Ascending aorta (tissue), 2 donors: ENCODE measurements at regions not wholly inside any gene's neighbourhood (a gene's known extent, or its start where the extent isn't known, plus 50 kb on each side); places are given as distances from the start of the nearest gene placed in this dataset.

ENCODE experiments used
- DNase-seq, 2 donors: peaks; one replicate each; pipeline ENCODE4 v3.0.0-alpha.2; 2019; ENCODE audit warnings: low spot score in 2 of 2
- H3K27ac ChIP-seq, 2 donors: fragments of 200-600 bp; sonication (generic); one replicate each; pipeline ENCODE4 v1.5.1; 2016 to 2017; ENCODE audit warnings: mild to moderate bottlenecking in 1 of 2
- H3K27me3 ChIP-seq: fragments of 200-600 bp; sonication (generic); one replicate; pipeline ENCODE4 v1.5.1; 2017
- H3K36me3 ChIP-seq, 2 donors: fragments of 200-600 bp; sonication (generic); one replicate each; pipeline ENCODE4 v1.5.1; 2016
- H3K4me1 ChIP-seq, 2 donors: fragments of 200-600 bp; sonication (generic); one replicate each; pipeline ENCODE4 v1.5.1; 2016 to 2017; ENCODE audit warnings: mild to moderate bottlenecking in 1 of 2
- H3K4me3 ChIP-seq, 2 donors: fragments of 200-600 bp; sonication (generic); one replicate each; pipeline ENCODE4 v1.5.1; 2016 to 2017; ENCODE audit warnings: mild to moderate bottlenecking in 1 of 2
- H3K9me3 ChIP-seq, 2 donors: fragments of 200-600 bp; sonication (generic); one replicate each; pipeline ENCODE4 v1.5.1; 2016
- intact Hi-C: fragments of 100-400 bp; cut with DNase I; formaldehyde crosslinking; loops from one replicate; pipeline ENCODE4 v1.15.1; 2023
- TF ChIP-seq, protein P1 (sequence below), 3 experiments: fragments of 200-600 bp in 2 of 3; fragments of 450-650 bp in 1 of 3; sonication (generic) in 2 of 3; IDR thresholded peaks; one replicate each; pipeline ENCODE4 v1.5.1; 2016 to 2019; ENCODE audit warnings: antibody characterized with exemption in 3 of 3, mild to moderate bottlenecking in 1 of 3, moderate library complexity in 1 of 3

DNA sequence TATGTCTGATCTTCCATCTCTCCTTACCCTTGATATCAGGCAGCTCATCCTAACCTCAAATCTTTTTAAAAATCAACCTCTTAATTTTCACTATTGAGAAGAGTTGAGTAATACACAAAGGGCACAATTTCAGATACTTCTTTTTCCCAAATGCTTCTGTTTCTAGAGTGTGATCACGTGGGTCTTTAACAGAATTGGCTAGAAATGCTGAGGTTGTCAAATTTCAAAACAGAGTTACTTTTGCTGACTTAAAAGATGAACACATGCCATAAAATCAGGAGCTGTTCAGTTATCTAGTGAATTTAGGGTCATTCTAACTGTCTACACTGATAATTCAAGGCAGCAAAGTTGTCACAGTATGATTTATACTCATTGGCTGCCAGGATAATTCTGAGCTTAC lies 63.6 kb upstream of the NGF start:
- intact Hi-C loops: no loop called here
- Histone ChIP-seq H3K27ac (no peak overlapping the region), H3K36me3 (no peaks in the 10 kb centered on the region), H3K9me3 (peaks cover 0 to 6% of the 10 kb centered on the region in 2 donors), H3K27me3 (no peaks in the 10 kb centered on the region), H3K4me3 (no peak overlapping the region), H3K4me1 (no peaks in the 10 kb centered on the region)
- no peak for DNase-seq
- TF ChIP-seq, protein P1, sequence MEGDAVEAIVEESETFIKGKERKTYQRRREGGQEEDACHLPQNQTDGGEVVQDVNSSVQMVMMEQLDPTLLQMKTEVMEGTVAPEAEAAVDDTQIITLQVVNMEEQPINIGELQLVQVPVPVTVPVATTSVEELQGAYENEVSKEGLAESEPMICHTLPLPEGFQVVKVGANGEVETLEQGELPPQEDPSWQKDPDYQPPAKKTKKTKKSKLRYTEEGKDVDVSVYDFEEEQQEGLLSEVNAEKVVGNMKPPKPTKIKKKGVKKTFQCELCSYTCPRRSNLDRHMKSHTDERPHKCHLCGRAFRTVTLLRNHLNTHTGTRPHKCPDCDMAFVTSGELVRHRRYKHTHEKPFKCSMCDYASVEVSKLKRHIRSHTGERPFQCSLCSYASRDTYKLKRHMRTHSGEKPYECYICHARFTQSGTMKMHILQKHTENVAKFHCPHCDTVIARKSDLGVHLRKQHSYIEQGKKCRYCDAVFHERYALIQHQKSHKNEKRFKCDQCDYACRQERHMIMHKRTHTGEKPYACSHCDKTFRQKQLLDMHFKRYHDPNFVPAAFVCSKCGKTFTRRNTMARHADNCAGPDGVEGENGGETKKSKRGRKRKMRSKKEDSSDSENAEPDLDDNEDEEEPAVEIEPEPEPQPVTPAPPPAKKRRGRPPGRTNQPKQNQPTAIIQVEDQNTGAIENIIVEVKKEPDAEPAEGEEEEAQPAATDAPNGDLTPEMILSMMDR (IDR thresholded peaks at IDR 0.05): no peak

DNA sequence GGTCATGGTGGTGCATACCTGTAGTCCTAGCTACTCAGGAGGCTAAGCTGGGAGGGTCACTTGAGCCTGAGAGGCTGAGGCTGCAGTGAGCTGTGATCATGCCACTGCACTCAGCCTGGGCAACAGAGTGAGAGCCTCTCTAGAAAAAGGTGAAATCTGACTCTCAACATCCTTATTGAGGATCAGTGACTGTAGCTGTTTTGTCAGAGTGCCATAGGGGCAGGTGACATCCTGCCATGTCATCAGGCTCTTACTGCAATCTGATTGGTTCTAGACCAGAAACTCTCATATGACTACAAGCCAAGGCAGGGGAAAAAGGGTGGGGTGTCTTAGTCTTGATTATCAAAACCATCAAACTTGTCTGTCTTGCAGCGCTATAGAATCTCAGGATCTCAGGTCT lies 62.8 kb upstream of the NGF start:
- no peak for DNase-seq
- Histone ChIP-seq H3K27me3 (no peaks in the 10 kb centered on the region), H3K36me3 (no peaks in the 10 kb centered on the region), H3K4me1 (no peaks in the 10 kb centered on the region), H3K9me3 (no peaks in the 10 kb centered on the region), H3K4me3 (no peak overlapping the region), H3K27ac (no peak overlapping the region)
- TF ChIP-seq, protein P1 (IDR thresholded peaks at IDR 0.05): no peak
- intact Hi-C loops: no loop called here

DNA sequence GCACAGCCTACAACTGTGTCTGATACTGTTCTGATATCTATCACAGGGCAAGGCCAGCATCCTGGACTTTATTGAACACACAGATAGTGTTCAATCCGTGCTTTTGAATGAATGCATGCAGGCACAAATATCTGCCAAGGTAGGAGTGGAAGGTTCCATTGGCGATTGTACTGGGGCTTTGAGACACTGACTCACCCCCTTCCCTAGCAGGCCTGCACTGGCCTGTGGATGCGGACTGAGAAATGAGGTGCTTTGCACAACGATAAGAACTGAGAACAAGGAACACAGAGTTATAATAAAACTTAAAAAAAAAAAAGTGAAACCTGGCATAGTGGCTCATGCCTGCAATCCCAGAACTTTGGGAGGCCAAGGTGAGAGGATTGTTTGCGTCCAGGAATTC lies 62.4 kb upstream of the NGF start:
- H3K4me3 ChIP-seq: no peak overlapping the region
- H3K9me3 ChIP-seq: no peaks in the 10 kb centered on the region
- H3K4me1 ChIP-seq: no peaks in the 10 kb centered on the region
- H3K36me3 ChIP-seq: no peaks in the 10 kb centered on the region
- intact Hi-C loops: no loop called here
- H3K27ac ChIP-seq: no peak overlapping the region
- TF ChIP-seq, protein P1 (IDR thresholded peaks at IDR 0.05): no peak
- no peak for DNase-seq
- H3K27me3 ChIP-seq: no peaks in the 10 kb centered on the region

DNA sequence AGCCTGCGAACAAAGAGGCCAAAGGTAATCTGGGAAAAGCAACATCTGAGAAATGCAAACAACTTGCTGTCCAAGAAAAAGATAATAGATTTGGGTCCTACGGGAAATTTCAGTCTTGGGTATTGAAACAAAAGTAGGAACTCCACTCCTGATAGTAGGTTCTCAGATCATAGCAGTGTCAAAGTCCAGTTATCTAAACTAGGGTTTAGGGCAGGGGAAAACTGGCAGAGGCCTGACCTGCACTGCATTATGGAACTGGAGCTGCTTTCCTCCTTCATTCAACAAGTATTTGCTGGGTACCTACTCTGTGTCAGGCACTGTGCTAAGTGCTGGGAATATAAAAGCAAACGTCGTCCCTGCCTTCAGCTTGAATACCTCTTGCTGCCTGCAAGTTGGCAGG lies 60.7 kb upstream of the NGF start:
- Histone ChIP-seq H3K4me1 (no peaks in the 10 kb centered on the region), H3K27me3 (no peaks in the 10 kb centered on the region), H3K36me3 (no peaks in the 10 kb centered on the region), H3K9me3 (no peaks in the 10 kb centered on the region), H3K4me3 (no peak overlapping the region), H3K27ac (no peak overlapping the region)
- TF ChIP-seq, protein P1 (IDR thresholded peaks at IDR 0.05): no peak
- DNase-seq: no peak
- intact Hi-C loops: no loop called here
